Loucy (cell line): ENCODE measurements at regions not wholly inside any gene's neighbourhood (a gene's known extent, or its start where the extent isn't known, plus 50 kb on each side); places are given as distances from the start of the nearest gene placed in this dataset.

ENCODE experiments used
- H2AFZ ChIP-seq: fragments of 200-600 bp; sonication (generic); 2 replicates; pipeline ENCODE4 v1.6.0; 2016; ENCODE audit warnings: antibody characterized with exemption, mild to moderate bottlenecking, low read length, moderate library complexity
- H3F3A ChIP-seq: fragments of 200-600 bp; 2 replicates; pipeline ENCODE4 v1.6.0; 2016; ENCODE audit warnings: antibody characterized with exemption, low read depth, mild to moderate bottlenecking
- H3K27me3 ChIP-seq: fragments of 200-600 bp; sonication (generic); 2 replicates; pipeline ENCODE4 v1.6.1; 2014; ENCODE audit warnings: low read length, mild to moderate bottlenecking; ENCODE audit not compliant: insufficient read depth, poor library complexity, severe bottlenecking
- H3K36me3 ChIP-seq: fragments of 200-600 bp; sonication (generic); 2 replicates; pipeline ENCODE4 v1.6.1; 2016; ENCODE audit warnings: low read length; ENCODE audit not compliant: insufficient read depth
- H3K4me1 ChIP-seq: fragments of 200-600 bp; sonication (generic); 2 replicates; pipeline ENCODE4 v1.5.1; 2014; ENCODE audit warnings: low read length, mild to moderate bottlenecking; ENCODE audit not compliant: insufficient read depth, poor library complexity, severe bottlenecking
- H3K4me2 ChIP-seq: fragments of 200-600 bp; sonication (generic); 2 replicates; pipeline ENCODE4 v1.6.0; 2014; ENCODE audit warnings: antibody characterized with exemption, low read length, low read depth, mild to moderate bottlenecking; ENCODE audit not compliant: poor library complexity, severe bottlenecking
- H3K4me3 ChIP-seq: fragments of 200-600 bp; sonication (generic); 2 replicates; pipeline ENCODE4 v1.5.1; 2014; ENCODE audit warnings: low read length, mild to moderate bottlenecking, mixed read lengths; ENCODE audit not compliant: poor library complexity, severe bottlenecking
- H3K79me2 ChIP-seq: fragments of 200-600 bp; sonication (generic); 2 replicates; pipeline ENCODE4 v1.6.1; 2014; ENCODE audit warnings: low read length; ENCODE audit not compliant: insufficient read depth
- H3K9ac ChIP-seq: fragments of 200-600 bp; sonication (generic); 2 replicates; pipeline ENCODE4 v1.6.0; 2014; ENCODE audit warnings: mild to moderate bottlenecking, low read depth, low read length, moderate library complexity; ENCODE audit not compliant: poor library complexity, severe bottlenecking
- H3K9me2 ChIP-seq: fragments of 200-600 bp; sonication (generic); replicated peaks from 2 replicates; pipeline ENCODE4 v1.6.1; 2016; ENCODE audit warnings: low read depth, low read length, mixed read lengths
- H3K9me3 ChIP-seq: fragments of 200-600 bp; sonication (generic); 2 replicates; pipeline ENCODE4 v1.6.1; 2014; ENCODE audit warnings: mild to moderate bottlenecking, antibody characterized with exemption, low read length, low read depth; ENCODE audit not compliant: insufficient read depth
- H4K20me1 ChIP-seq: fragments of 200-600 bp; sonication (generic); 2 replicates; pipeline ENCODE4 v1.6.0; 2014; ENCODE audit warnings: antibody characterized with exemption, low read length, mild to moderate bottlenecking; ENCODE audit not compliant: insufficient read depth, poor library complexity, severe bottlenecking
- EZH2phosphoT487 ChIP-seq: fragments of 200-600 bp; IDR thresholded peaks from 2 replicates; pipeline ENCODE4 v1.6.1; 2018; ENCODE audit warnings: antibody characterized with exemption, mild to moderate bottlenecking, moderate library complexity, borderline replicate concordance
- TF ChIP-seq, protein P1 (sequence below): fragments of 200-600 bp; sonication (generic); conservative IDR thresholded peaks from 2 replicates; pipeline ENCODE4 v1.5.1; 2014; ENCODE audit warnings: mild to moderate bottlenecking, antibody characterized with exemption, low read length

DNA sequence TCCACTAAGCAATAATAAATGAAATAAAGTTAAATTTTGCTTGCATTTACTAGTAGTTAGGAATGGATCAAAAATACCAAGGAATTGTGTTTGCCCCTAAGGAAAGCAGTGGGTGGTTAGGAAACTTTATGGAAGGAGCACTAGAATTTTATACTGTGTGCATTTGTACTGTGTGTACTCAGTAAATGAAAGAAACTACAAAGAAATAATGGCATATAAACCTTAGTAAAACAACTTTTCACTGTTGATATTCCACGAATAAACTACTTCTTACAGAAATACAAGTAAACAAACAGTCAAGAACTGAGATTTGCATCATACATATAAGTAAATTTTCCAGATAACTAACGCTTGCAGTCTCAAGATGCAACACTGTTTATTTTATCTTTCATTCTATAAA, 103.7 kb upstream of the PARP8 start:
- peaks cover 43% of the 10 kb centered on the region for H3K4me1 ChIP-seq
- H3K9me3 ChIP-seq, result peaks cover 5% of the 10 kb centered on the region; the same call in 1 of the 2 replicates
- no peaks in the 10 kb centered on the region for H3K27me3 ChIP-seq
- H3K4me2 ChIP-seq, result no peak overlapping the region
- H3K9ac ChIP-seq, result no peak overlapping the region
- no peaks in the 10 kb centered on the region for H3K9me2 ChIP-seq
- TF ChIP-seq EZH2phosphoT487, result no peak
- TF ChIP-seq, protein P1, sequence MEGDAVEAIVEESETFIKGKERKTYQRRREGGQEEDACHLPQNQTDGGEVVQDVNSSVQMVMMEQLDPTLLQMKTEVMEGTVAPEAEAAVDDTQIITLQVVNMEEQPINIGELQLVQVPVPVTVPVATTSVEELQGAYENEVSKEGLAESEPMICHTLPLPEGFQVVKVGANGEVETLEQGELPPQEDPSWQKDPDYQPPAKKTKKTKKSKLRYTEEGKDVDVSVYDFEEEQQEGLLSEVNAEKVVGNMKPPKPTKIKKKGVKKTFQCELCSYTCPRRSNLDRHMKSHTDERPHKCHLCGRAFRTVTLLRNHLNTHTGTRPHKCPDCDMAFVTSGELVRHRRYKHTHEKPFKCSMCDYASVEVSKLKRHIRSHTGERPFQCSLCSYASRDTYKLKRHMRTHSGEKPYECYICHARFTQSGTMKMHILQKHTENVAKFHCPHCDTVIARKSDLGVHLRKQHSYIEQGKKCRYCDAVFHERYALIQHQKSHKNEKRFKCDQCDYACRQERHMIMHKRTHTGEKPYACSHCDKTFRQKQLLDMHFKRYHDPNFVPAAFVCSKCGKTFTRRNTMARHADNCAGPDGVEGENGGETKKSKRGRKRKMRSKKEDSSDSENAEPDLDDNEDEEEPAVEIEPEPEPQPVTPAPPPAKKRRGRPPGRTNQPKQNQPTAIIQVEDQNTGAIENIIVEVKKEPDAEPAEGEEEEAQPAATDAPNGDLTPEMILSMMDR, result no peak
- no peak overlapping the region for H2AFZ ChIP-seq
- H3K36me3 ChIP-seq, result no peaks in the 10 kb centered on the region
- peaks cover 13% of the 10 kb centered on the region for H3F3A ChIP-seq
- no peaks in the 10 kb centered on the region for H4K20me1 ChIP-seq
- no peaks in the 10 kb centered on the region for H3K79me2 ChIP-seq
- H3K4me3 ChIP-seq, result no peak overlapping the region

DNA sequence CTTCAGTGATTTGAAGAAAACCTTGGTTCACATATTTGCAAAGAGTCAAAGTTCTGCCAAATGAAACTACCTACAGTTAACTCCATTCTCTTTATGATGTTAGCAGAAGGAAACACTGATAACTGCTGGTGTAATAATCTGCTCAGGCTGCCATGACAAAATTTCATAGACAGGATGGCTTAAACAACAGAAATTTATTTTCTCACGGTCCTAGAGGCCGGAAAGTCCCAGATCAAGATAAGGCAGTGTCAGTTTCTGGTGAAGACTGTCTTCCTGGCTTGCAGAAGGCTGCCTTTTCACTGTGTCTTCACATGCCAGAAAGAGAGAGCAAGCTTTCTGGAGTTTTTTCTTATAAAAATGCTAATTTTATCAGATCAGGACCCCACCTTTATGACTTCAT, 102.4 kb upstream of the PARP8 start:
- Histone ChIP-seq H3K9me3 (peaks cover 12% of the 10 kb centered on the region; the same call in 1 of the 2 replicates), H3K4me1 (peaks cover 43% of the 10 kb centered on the region), H3K9me2 (no peaks in the 10 kb centered on the region), H3K27me3 (no peaks in the 10 kb centered on the region), H4K20me1 (no peaks in the 10 kb centered on the region), H3K9ac (peak overlapping the region; percentile 64), H3K4me2 (peak overlapping the region; percentile 75), H3K36me3 (no peaks in the 10 kb centered on the region), H2AFZ (peak overlapping the region; percentile 32; the same call in 1 of the 2 replicates), H3K79me2 (no peaks in the 10 kb centered on the region), H3K4me3 (peak overlapping the region; percentile 60), H3F3A (peaks cover 13% of the 10 kb centered on the region)
- no peak for TF ChIP-seq EZH2phosphoT487
- TF ChIP-seq, protein P1, result no peak

DNA sequence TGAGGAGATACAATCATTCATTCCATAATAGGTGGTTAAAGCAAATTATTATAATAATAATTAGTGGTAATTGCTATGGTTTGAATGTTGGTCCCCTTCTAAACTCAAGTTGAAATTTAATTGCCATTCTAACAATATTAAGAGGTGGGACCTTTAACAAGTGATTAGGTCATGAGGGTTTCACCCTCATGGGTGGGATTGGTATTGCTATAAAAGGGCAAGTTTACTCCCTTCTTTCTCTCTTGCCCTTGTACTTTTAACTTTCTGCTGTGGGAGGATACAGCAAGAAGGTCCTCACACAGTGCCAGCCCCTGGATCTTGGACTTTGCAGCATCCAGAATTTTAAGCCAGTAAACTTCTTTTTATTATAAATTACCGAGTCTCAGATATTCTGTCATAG, 101.9 kb upstream of the PARP8 start:
- Histone ChIP-seq H3K27me3 (no peaks in the 10 kb centered on the region), H3F3A (peaks cover 13% of the 10 kb centered on the region), H3K9ac (peak overlapping the region; percentile 64), H2AFZ (peak overlapping the region; percentile 32; the same call in 1 of the 2 replicates), H3K4me1 (peaks cover 43% of the 10 kb centered on the region), H3K36me3 (no peaks in the 10 kb centered on the region), H3K9me2 (no peaks in the 10 kb centered on the region), H4K20me1 (no peaks in the 10 kb centered on the region), H3K79me2 (no peaks in the 10 kb centered on the region), H3K4me3 (peak overlapping the region; percentile 60), H3K9me3 (peaks cover 12% of the 10 kb centered on the region; the same call in 1 of the 2 replicates), H3K4me2 (peak overlapping the region; percentile 75)
- TF ChIP-seq, protein P1, result no peak
- no peak for TF ChIP-seq EZH2phosphoT487
